Suprapubic skin (tissue), 4 donors: ENCODE measurements at regions not wholly inside any gene's neighbourhood (a gene's known extent, or its start where the extent isn't known, plus 50 kb on each side); places are given as distances from the start of the nearest gene placed in this dataset.

Experiments
- DNase-seq, 2 donors: peaks; one replicate each; pipeline ENCODE4 v3.0.0-alpha.2; 2019; ENCODE audit warnings: low spot score in 2 of 2
- H3K27ac ChIP-seq: fragments of 200-600 bp; sonication (generic); one replicate; pipeline ENCODE4 v1.5.1; 2019
- H3K27me3 ChIP-seq: fragments of 200-600 bp; sonication (generic); one replicate; pipeline ENCODE4 v1.5.1; 2019
- H3K36me3 ChIP-seq: fragments of 200-600 bp; sonication (generic); one replicate; pipeline ENCODE4 v1.5.1; 2019
- H3K4me1 ChIP-seq: fragments of 200-600 bp; sonication (generic); one replicate; pipeline ENCODE4 v1.5.1; 2019
- H3K4me3 ChIP-seq: fragments of 200-600 bp; sonication (generic); one replicate; pipeline ENCODE4 v1.5.1; 2019; ENCODE audit warnings: mild to moderate bottlenecking
- H3K9me3 ChIP-seq: fragments of 200-600 bp; sonication (generic); one replicate; pipeline ENCODE4 v1.5.1; 2019
- CTCF ChIP-seq, 2 donors: fragments of 200-600 bp in 1 of 2; fragments of 450-650 bp in 1 of 2; sonication (generic) in 1 of 2; IDR thresholded peaks; one replicate each; pipeline ENCODE4 v1.5.1; 2016 to 2019; ENCODE audit warnings: antibody characterized with exemption in 2 of 2, mild to moderate bottlenecking in 1 of 2, moderate library complexity in 1 of 2
- EP300 ChIP-seq: sonication (generic); formaldehyde crosslinking; IDR thresholded peaks from one replicate; pipeline ENCODE4 v1.6.1; 2017; ENCODE audit warnings: antibody characterized with exemption
- POLR2A ChIP-seq, 2 donors: fragments of 450-650 bp; IDR thresholded peaks; one replicate each; pipeline ENCODE4 v1.6.1; 2017; ENCODE audit warnings: antibody characterized with exemption in 2 of 2, mild to moderate bottlenecking in 2 of 2, moderate library complexity in 2 of 2
- POLR2AphosphoS5 ChIP-seq, 3 donors: sonication (generic); formaldehyde crosslinking; IDR thresholded peaks; one replicate each; pipeline ENCODE4 v1.6.1; 2017; ENCODE audit warnings: antibody characterized with exemption in 3 of 3
- whole genome bisulfite sequencing: methylation state at CpG from one replicate; pipeline ENCODE4 v1.1.5; 2018; 5-methylcytosine and 5-hydroxymethylcytosine counted together

- H3K4me3 ChIP-seq = no peak overlapping the region
- no peaks in the 10 kb centered on the region for H3K36me3 ChIP-seq
- 31% methylated on average over 2 of the region's 2 CpGs for WGBS
- H3K27ac ChIP-seq = no peak overlapping the region
- no peak for TF ChIP-seq CTCF (IDR thresholded peaks at IDR 0.05)
- TF ChIP-seq POLR2A (IDR thresholded peaks at IDR 0.05) = no peak
- TF ChIP-seq POLR2AphosphoS5 (IDR thresholded peaks at IDR 0.05) = no peak
- no peak for TF ChIP-seq EP300
- no peaks in the 10 kb centered on the region for H3K4me1 ChIP-seq
- peaks cover 51% of the 10 kb centered on the region for H3K27me3 ChIP-seq
- DNase-seq = no peak
- peaks cover 9% of the 10 kb centered on the region for H3K9me3 ChIP-seq
Measured at GRCh38 chr6:28748192-28748591, 175.6 kb downstream of the TRIM27 start.

- TF ChIP-seq CTCF (IDR thresholded peaks at IDR 0.05) (no peak), POLR2AphosphoS5 (IDR thresholded peaks at IDR 0.05) (no peak), EP300 (no peak), POLR2A (IDR thresholded peaks at IDR 0.05) (no peak)
- 87% methylated on average over 1 of the region's 1 CpG for WGBS
- no peak overlapping the region for H3K4me3 ChIP-seq
- H3K27me3 ChIP-seq = peaks cover 54% of the 10 kb centered on the region
- no peak overlapping the region for H3K27ac ChIP-seq
- H3K36me3 ChIP-seq = no peaks in the 10 kb centered on the region
- H3K9me3 ChIP-seq = peaks cover 16% of the 10 kb centered on the region
- no peaks in the 10 kb centered on the region for H3K4me1 ChIP-seq
- DNase-seq = no peak
Measured at GRCh38 chr6:28750926-28751458, 172.8 kb downstream of the TRIM27 start.

DNA sequence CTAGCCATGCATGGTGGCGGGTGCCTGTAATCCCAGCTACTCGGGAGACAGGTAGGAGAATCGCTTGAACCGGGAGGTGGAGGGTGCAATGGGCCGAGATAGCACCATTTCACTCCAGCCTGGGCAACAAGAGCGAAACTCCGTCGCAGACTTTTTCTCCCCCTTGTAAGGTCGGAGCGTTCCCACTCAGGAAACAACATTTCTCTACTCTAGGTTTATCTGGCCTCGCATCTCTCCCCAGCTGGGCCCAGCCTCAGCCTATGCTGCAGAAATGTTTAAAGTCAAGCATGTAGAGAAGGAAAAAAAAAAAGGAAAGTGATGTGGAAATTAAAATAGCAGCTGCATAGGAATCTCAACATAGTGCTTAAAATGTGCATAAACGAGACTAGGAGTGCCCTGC, 172.3 kb downstream of the TRIM27 start:
- peaks cover 59% of the 10 kb centered on the region for H3K27me3 ChIP-seq
- no peaks in the 10 kb centered on the region for H3K4me1 ChIP-seq
- WGBS = 54% methylated on average over 12 of the region's 12 CpGs
- peaks cover 16% of the 10 kb centered on the region for H3K9me3 ChIP-seq
- H3K4me3 ChIP-seq = no peak overlapping the region
- H3K36me3 ChIP-seq = no peaks in the 10 kb centered on the region
- DNase-seq = no peak
- TF ChIP-seq EP300 (no peak), POLR2AphosphoS5 (IDR thresholded peaks at IDR 0.05) (no peak), POLR2A (IDR thresholded peaks at IDR 0.05) (no peak), CTCF (IDR thresholded peaks at IDR 0.05) (no peak)
- no peak overlapping the region for H3K27ac ChIP-seq

GRCh38 chr6:28751963-28752350, 171.8 kb downstream of the TRIM27 start:
- no peak overlapping the region for H3K27ac ChIP-seq
- no peaks in the 10 kb centered on the region for H3K36me3 ChIP-seq
- no peak for DNase-seq
- no peaks in the 10 kb centered on the region for H3K4me1 ChIP-seq
- 88% methylated on average over 2 of the region's 2 CpGs for WGBS
- no peak overlapping the region for H3K4me3 ChIP-seq
- TF ChIP-seq POLR2A (IDR thresholded peaks at IDR 0.05) (no peak), POLR2AphosphoS5 (IDR thresholded peaks at IDR 0.05) (no peak), EP300 (no peak), CTCF (IDR thresholded peaks at IDR 0.05) (no peak)
- H3K27me3 ChIP-seq = peaks cover 58% of the 10 kb centered on the region
- peaks cover 16% of the 10 kb centered on the region for H3K9me3 ChIP-seq

- H3K36me3 ChIP-seq = no peaks in the 10 kb centered on the region
- no peak overlapping the region for H3K4me3 ChIP-seq
- peaks cover 70% of the 10 kb centered on the region for H3K27me3 ChIP-seq
Measured at GRCh38 chr6:28757429-28758045, 166.2 kb downstream of the TRIM27 start.

More at GRCh38 chr6:28757429-28758045, 166.2 kb downstream of the TRIM27 start:
- Histone ChIP-seq H3K9me3 (peaks cover 7% of the 10 kb centered on the region), H3K4me1 (no peaks in the 10 kb centered on the region), H3K27ac (no peak overlapping the region)
- TF ChIP-seq EP300 (no peak), POLR2A (IDR thresholded peaks at IDR 0.05) (no peak), POLR2AphosphoS5 (IDR thresholded peaks at IDR 0.05) (no peak), CTCF (IDR thresholded peaks at IDR 0.05) (no peak)
- WGBS = 50% methylated on average over 33 of the region's 33 CpGs
- no peak for DNase-seq
